ENCODE measurements at regions not wholly inside any gene's neighbourhood (a gene's known extent, or its start where the extent isn't known, plus 50 kb on each side); places are given as distances from the start of the nearest gene placed in this dataset.

- no peak overlapping the region for H3K4me3 Mint-ChIP-seq
- ATAC-seq = peak; percentile 65; the same call in 1 of the 2 replicates
- no peak overlapping the region for H3K27ac Mint-ChIP-seq
- ChIA-PET POLR2A (no interaction called here), CTCF (interaction anchor here (0.6 to 2.4 kb wide), 22 partner anchors 12 to 791 kb away, joined by 3 to 14 read pairs (median 4); partner anchors contain the start of genes FAM98B, FSIP1 and THBS1)
- TF ChIP-seq ATF3 (CRISPR knock-in tag; conservative IDR thresholded peaks at IDR 0.05) = no peak
- no peak for TF ChIP-seq ZNF263 (CRISPR knock-in tag; IDR thresholded peaks at IDR 0.05; ENCODE audit: low read depth)
- no peak for TF ChIP-seq ERG (CRISPR knock-in tag; IDR thresholded peaks at IDR 0.05)
- peak; percentile 32; the same call in 1 of the 2 replicates for TF ChIP-seq CTCF (IDR thresholded peaks at IDR 0.05)
- no peaks in the 10 kb centered on the region for H3K36me3 Mint-ChIP-seq
- H3K27me3 Mint-ChIP-seq (ENCODE audit: low read depth) = no peaks in the 10 kb centered on the region; the same call in 1 of the 2 replicates
- H3K4me1 Mint-ChIP-seq = no peaks in the 10 kb centered on the region
- DNase-seq (ENCODE audit: low spot score) = no peak
- H3K9me3 Mint-ChIP-seq = no peaks in the 10 kb centered on the region
These were observed 426.5 kb upstream of the RASGRP1 start for GRCh38 chr15:38991126-38991525.

GRCh38 chr15:38991701-38992100 is 427.1 kb upstream of the RASGRP1 start:
- Mint-ChIP-seq H3K4me3 (no peak overlapping the region), H3K4me1 (no peaks in the 10 kb centered on the region), H3K9me3 (no peaks in the 10 kb centered on the region), H3K36me3 (no peaks in the 10 kb centered on the region), H3K27me3 (ENCODE audit: low read depth) (no peaks in the 10 kb centered on the region; the same call in 1 of the 2 replicates), H3K27ac (no peak overlapping the region)
- CTCF ChIA-PET = interaction anchor here (0.6 to 2.4 kb wide), 20 partner anchors 13 to 791 kb away, joined by 3 to 14 read pairs (median 5); partner anchors contain the start of genes FAM98B, FSIP1 and THBS1
- DNase-seq (ENCODE audit: low spot score) (no peak), ATAC-seq (no peak)
- TF ChIP-seq MAX (CRISPR knock-in tag; IDR thresholded peaks at IDR 0.05) = no peak
- no peak for TF ChIP-seq ZNF219 (CRISPR knock-in tag; IDR thresholded peaks at IDR 0.05; ENCODE audit: borderline replicate concordance)
- TF ChIP-seq NFE2L1 (CRISPR knock-in tag; IDR thresholded peaks at IDR 0.05) = no peak
- no peak for TF ChIP-seq HMGA2 (CRISPR knock-in tag; IDR thresholded peaks at IDR 0.05)
- TF ChIP-seq NR1H2 (CRISPR knock-in tag; IDR thresholded peaks at IDR 0.05) = no peak
- no peak for TF ChIP-seq ZNF512 (CRISPR knock-in tag; IDR thresholded peaks at IDR 0.05; ENCODE audit: borderline replicate concordance)
- no peak for TF ChIP-seq CDX4 (CRISPR knock-in tag; IDR thresholded peaks at IDR 0.05; ENCODE audit: borderline replicate concordance)
- TF ChIP-seq JAZF1 (CRISPR knock-in tag; IDR thresholded peaks at IDR 0.05) = no peak
- no peak for TF ChIP-seq NR3C1 (CRISPR knock-in tag; conservative IDR thresholded peaks at IDR 0.05; ENCODE audit: low read depth)
- POLR2A ChIA-PET = no interaction called here

GRCh38 chr15:38992506-38992905 is 427.9 kb upstream of the RASGRP1 start:
- ChIA-PET CTCF (interaction anchor here (2.3 kb wide), 1 partner anchor 176 kb away, joined by 14 read pairs; no protein-coding TSS in a partner anchor), POLR2A (no interaction called here)
- Mint-ChIP-seq H3K4me3 (no peak overlapping the region), H3K36me3 (no peaks in the 10 kb centered on the region), H3K4me1 (no peaks in the 10 kb centered on the region), H3K27ac (no peak overlapping the region), H3K9me3 (no peaks in the 10 kb centered on the region), H3K27me3 (ENCODE audit: low read depth) (no peaks in the 10 kb centered on the region; the same call in 1 of the 2 replicates)
- ATAC-seq (no peak), DNase-seq (ENCODE audit: low spot score) (no peak)
- TF ChIP-seq CREB1 (CRISPR knock-in tag; IDR thresholded peaks at IDR 0.05) (no peak), FOXP4 (CRISPR knock-in tag; IDR thresholded peaks at IDR 0.05) (no peak), ZNF232 (CRISPR knock-in tag; IDR thresholded peaks at IDR 0.05) (no peak), IRF2 (CRISPR knock-in tag; IDR thresholded peaks at IDR 0.05; ENCODE audit: borderline replicate concordance, low read depth) (no peak), NFE2L1 (CRISPR knock-in tag; IDR thresholded peaks at IDR 0.05) (no peak), ATF2 (CRISPR knock-in tag; IDR thresholded peaks at IDR 0.05; ENCODE audit: borderline replicate concordance, low read depth) (no peak), ZMAT4 (CRISPR knock-in tag; IDR thresholded peaks at IDR 0.05) (no peak), MYBL2 (CRISPR knock-in tag; IDR thresholded peaks at IDR 0.05) (no peak)
